GM12891 (cell line): ENCODE measurements at regions not wholly inside any gene's neighbourhood (a gene's known extent, or its start where the extent isn't known, plus 50 kb on each side); places are given as distances from the start of the nearest gene placed in this dataset.

Experiments
- POLR2AphosphoS5 ChIP-seq: IDR thresholded peaks from 2 replicates; pipeline ENCODE4 v1.6.1; 2011; ENCODE audit warnings: low read depth, low read length, control low read depth
- SPI1 ChIP-seq: IDR thresholded peaks from 2 replicates; pipeline ENCODE4 v1.6.1; 2011; ENCODE audit warnings: low read depth, low read length, control low read depth

- no peak for TF ChIP-seq POLR2AphosphoS5
- TF ChIP-seq SPI1, result no peak
These were observed 436.3 kb upstream of the RUNX1 start for GRCh38 chr21:35485364-35485763.
